Fibroblast of lung (primary cell): ENCODE measurements at regions not wholly inside any gene's neighbourhood (a gene's known extent, or its start where the extent isn't known, plus 50 kb on each side); places are given as distances from the start of the nearest gene placed in this dataset.

Experiments used
- DNase-seq, 2 donors: peaks; one replicate each; pipeline versions ENCODE4 v3.0.0 to v3.0.0-alpha.2; 2010; ENCODE audit warnings: low read depth in 2 of 2
- H2AFZ ChIP-seq: 2 replicates; pipeline ENCODE4 v1.5.1; 2012; ENCODE audit warnings: low read length, control low read depth, inconsistent platforms
- H3K27ac ChIP-seq: 2 replicates; pipeline ENCODE4 v1.5.1; 2011; ENCODE audit warnings: low read length, control low read depth; ENCODE audit not compliant: insufficient read depth
- H3K27me3 ChIP-seq: 2 replicates; pipeline ENCODE4 v1.5.1; 2011; ENCODE audit warnings: mild to moderate bottlenecking, low read length; ENCODE audit not compliant: control insufficient read depth, insufficient read depth
- H3K36me3 ChIP-seq: 2 replicates; pipeline ENCODE4 v1.5.1; 2011; ENCODE audit warnings: low read length; ENCODE audit not compliant: control insufficient read depth, insufficient read depth
- H3K4me1 ChIP-seq: 2 replicates; pipeline ENCODE4 v1.5.1; 2011; ENCODE audit warnings: low read length; ENCODE audit not compliant: control insufficient read depth, insufficient read depth; ENCODE audit errors: extremely low read depth
- H3K4me2 ChIP-seq: 2 replicates; pipeline ENCODE4 v1.5.1; 2011; ENCODE audit warnings: low read length, control low read depth; ENCODE audit not compliant: insufficient read depth; ENCODE audit errors: extremely low read depth
- H3K4me3 ChIP-seq, 4 experiments: fragments of 200-600 bp in 1 of 4; sonication (generic) in 1 of 4; replicated peaks in 1 of 4; 2 replicates each; pipeline ENCODE4 v1.5.1; 2011 to 2016; ENCODE audit warnings: low read length in 4 of 4, low read depth in 3 of 4, mild to moderate bottlenecking in 3 of 4, control low read depth in 2 of 4, inconsistent platforms in 1 of 4, mixed read lengths in 1 of 4; ENCODE audit not compliant: insufficient read depth in 1 of 4; ENCODE audit errors: control extremely low read depth in 1 of 4
- H3K79me2 ChIP-seq: 2 replicates; pipeline ENCODE4 v1.5.1; 2012; ENCODE audit warnings: mild to moderate bottlenecking, low read length, inconsistent platforms; ENCODE audit not compliant: control insufficient read depth, insufficient read depth
- H3K9ac ChIP-seq: 2 replicates; pipeline ENCODE4 v1.5.1; 2011; ENCODE audit warnings: mild to moderate bottlenecking, low read length, control low read depth; ENCODE audit not compliant: insufficient read depth
- H3K9me3 ChIP-seq: 2 replicates; pipeline ENCODE4 v1.5.1; 2012; ENCODE audit warnings: low read depth, low read length; ENCODE audit not compliant: control insufficient read depth, insufficient read depth
- H4K20me1 ChIP-seq: 2 replicates; pipeline ENCODE4 v1.5.1; 2011; ENCODE audit warnings: low read length; ENCODE audit not compliant: control insufficient read depth, insufficient read depth; ENCODE audit errors: extremely low read depth
- CTCF ChIP-seq, 2 donors: IDR thresholded peaks in 1 of 2; conservative IDR thresholded peaks in 1 of 2; 1 replicate in 1 of 2; 2 replicates in 1 of 2; pipeline ENCODE4 v1.5.1; 2011 to 2012; ENCODE audit warnings: low read length in 2 of 2, control low read depth in 1 of 2, inconsistent platforms in 1 of 2, low read depth in 1 of 2, mild to moderate bottlenecking in 1 of 2
- EZH2 ChIP-seq: IDR thresholded peaks from 2 replicates; pipeline ENCODE4 v1.5.1; 2012; ENCODE audit warnings: low read length, control low read depth, mild to moderate bottlenecking; ENCODE audit errors: missing control alignments

- no peaks in the 10 kb centered on the region for H3K36me3 ChIP-seq
- H3K4me1 ChIP-seq, result peaks cover 17% of the 10 kb centered on the region
- H3K27me3 ChIP-seq, result no peaks in the 10 kb centered on the region
- H4K20me1 ChIP-seq, result no peaks in the 10 kb centered on the region
- no peaks in the 10 kb centered on the region for H3K79me2 ChIP-seq
- H3K4me2 ChIP-seq, result no peak overlapping the region
- H2AFZ ChIP-seq, result no peak overlapping the region
- no peak for TF ChIP-seq CTCF (conservative IDR thresholded peaks at IDR 0.05 in 1 of 2, IDR thresholded peaks at IDR 0.05 in 1 of 2; ENCODE audit: low read depth in 1 of 2, low read length in 2 of 2)
- peak; percentile 38 to 84 for DNase-seq
- H3K9me3 ChIP-seq, result no peaks in the 10 kb centered on the region
- no peak overlapping the region for H3K4me3 ChIP-seq
- H3K27ac ChIP-seq, result peak overlapping the region; percentile 56
- H3K9ac ChIP-seq, result no peak overlapping the region
Observed at GRCh38 chr12:58413794-58414193, 472.4 kb downstream of the ATP23 start.

GRCh38 chr12:58414398-58414871 is 473.1 kb downstream of the ATP23 start:
- no peaks in the 10 kb centered on the region for H3K36me3 ChIP-seq
- H4K20me1 ChIP-seq, result no peaks in the 10 kb centered on the region
- no peak overlapping the region for H3K9ac ChIP-seq
- H3K27me3 ChIP-seq, result no peaks in the 10 kb centered on the region
- no peak for TF ChIP-seq EZH2
- peaks cover 17% of the 10 kb centered on the region for H3K4me1 ChIP-seq
- no peaks in the 10 kb centered on the region for H3K79me2 ChIP-seq
- no peak overlapping the region for H2AFZ ChIP-seq
- peak overlapping the region; percentile 56 for H3K27ac ChIP-seq
- no peak overlapping the region for H3K4me2 ChIP-seq
- H3K9me3 ChIP-seq, result no peaks in the 10 kb centered on the region
- DNase-seq, result peak; percentile 23 to 93
- no peak overlapping the region for H3K4me3 ChIP-seq

- Histone ChIP-seq H4K20me1 (no peaks in the 10 kb centered on the region), H3K4me1 (peaks cover 17% of the 10 kb centered on the region), H3K4me3 (no peak overlapping the region), H2AFZ (peak overlapping the region; percentile 26), H3K36me3 (no peaks in the 10 kb centered on the region), H3K27me3 (no peaks in the 10 kb centered on the region), H3K9ac (no peak overlapping the region), H3K79me2 (no peaks in the 10 kb centered on the region), H3K9me3 (no peaks in the 10 kb centered on the region), H3K27ac (peak overlapping the region; percentile 3), H3K4me2 (no peak overlapping the region)
- no peak for DNase-seq
- TF ChIP-seq CTCF (conservative IDR thresholded peaks at IDR 0.05 in 1 of 2, IDR thresholded peaks at IDR 0.05 in 1 of 2; ENCODE audit: low read depth in 1 of 2, low read length in 2 of 2), result no peak
- TF ChIP-seq EZH2, result no peak
Observed at GRCh38 chr12:58415716-58416115, 474.3 kb downstream of the ATP23 start.
